ENCODE measurements at regions not wholly inside any gene's neighbourhood (a gene's known extent, or its start where the extent isn't known, plus 50 kb on each side); places are given as distances from the start of the nearest gene placed in this dataset.

DNA sequence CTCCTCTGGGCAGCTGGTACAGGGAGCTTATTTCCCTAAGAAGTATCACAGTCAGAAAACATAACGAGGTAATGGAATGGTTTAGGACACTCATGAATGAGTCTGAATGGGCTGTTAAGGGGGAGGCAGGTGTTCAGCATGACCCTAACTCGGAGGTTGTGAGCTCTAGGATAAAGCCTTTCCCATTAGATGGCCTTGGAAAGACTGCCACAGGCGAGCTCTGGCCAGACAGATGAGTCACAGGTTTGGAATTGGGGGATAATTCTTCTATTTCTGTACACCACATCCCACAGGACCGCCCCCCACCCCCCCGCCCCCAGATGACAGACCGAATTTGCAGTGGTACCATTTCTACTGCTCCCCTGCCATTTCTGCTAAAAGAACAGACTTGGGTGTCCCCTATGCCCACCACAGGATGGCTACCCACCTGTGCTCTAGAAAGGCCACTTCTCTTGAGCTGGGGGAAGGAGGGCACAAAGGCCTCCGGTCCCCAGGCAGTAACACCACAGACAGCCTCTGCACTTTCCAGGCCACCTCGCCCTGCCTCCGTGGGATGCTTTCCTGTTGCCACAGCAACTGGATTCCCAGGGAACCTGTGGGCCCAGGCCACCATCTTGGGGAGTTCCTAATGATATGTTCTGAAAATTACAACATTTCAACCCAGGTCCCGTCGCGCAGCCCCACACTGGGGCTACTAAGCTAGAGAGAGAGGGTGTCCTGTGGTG lies 76.7 kb downstream of the TRIM29 start:
- TF ChIP-seq EZH2phosphoT487 (IDR thresholded peaks at IDR 0.05; ENCODE audit: insufficient read depth, low read depth) (no peak), EZH2 (IDR thresholded peaks at IDR 0.05; ENCODE audit: insufficient read depth, poor library complexity, severe bottlenecking) (no peak)

Data from GM23248 (cell line).